H1 (cell line): ENCODE measurements at regions not wholly inside any gene's neighbourhood (a gene's known extent, or its start where the extent isn't known, plus 50 kb on each side); places are given as distances from the start of the nearest gene placed in this dataset.

Experiments
- CHD1 ChIP-seq: IDR thresholded peaks from 2 replicates; pipeline ENCODE4 v1.6.1; 2012; ENCODE audit warnings: low read depth, low read length, improper control_type of control experiment
- CREB1 ChIP-seq: IDR thresholded peaks from 2 replicates; pipeline ENCODE4 v1.6.1; 2012; ENCODE audit warnings: inconsistent platforms
- EZH2 ChIP-seq: fragments of 200-600 bp; sonication (generic); IDR thresholded peaks from 2 replicates; pipeline ENCODE4 v1.7.1; 2012; ENCODE audit warnings: low read depth, mild to moderate bottlenecking, moderate library complexity, low read length, inconsistent platforms; ENCODE audit not compliant: severe bottlenecking
- JUN ChIP-seq: IDR thresholded peaks from 2 replicates; pipeline ENCODE4 v1.6.1; 2011; ENCODE audit warnings: low read depth, mild to moderate bottlenecking, improper control_type of control experiment, low read length
- JUND ChIP-seq: IDR thresholded peaks from 2 replicates; pipeline ENCODE4 v1.6.1; 2011; ENCODE audit warnings: mild to moderate bottlenecking, improper control_type of control experiment, low read length
- POLR2A ChIP-seq, 2 experiments: IDR thresholded peaks; 1 replicate in 1 of 2; 2 replicates in 1 of 2; pipeline ENCODE4 v1.6.1; 2011; ENCODE audit warnings: low read depth in 2 of 2, low read length in 2 of 2, mild to moderate bottlenecking in 2 of 2; ENCODE audit errors: control extremely low read depth in 1 of 2
- POLR2AphosphoS5 ChIP-seq: IDR thresholded peaks from 2 replicates; pipeline ENCODE4 v1.6.1; 2011; ENCODE audit warnings: low read depth, low read length
- RBBP5 ChIP-seq: IDR thresholded peaks from 2 replicates; pipeline ENCODE4 v1.7.1; 2012; ENCODE audit warnings: low read depth, mild to moderate bottlenecking, inconsistent platforms, low read length, moderate library complexity, borderline replicate concordance
- RFX5 ChIP-seq: IDR thresholded peaks from 2 replicates; pipeline ENCODE4 v1.6.1; 2011; ENCODE audit warnings: low read depth, low read length, improper control_type of control experiment, borderline replicate concordance
- RNF2 ChIP-seq: fragments of 200-900, 300-1000 bp; sonication (generic); IDR thresholded peaks from 2 replicates; pipeline ENCODE4 v1.7.1; 2016; ENCODE audit warnings: borderline replicate concordance, low read depth, mild to moderate bottlenecking, antibody characterized with exemption, low read length; ENCODE audit not compliant: poor library complexity, severe bottlenecking; ENCODE audit errors: missing control alignments
- RXRA ChIP-seq: IDR thresholded peaks from 2 replicates; pipeline ENCODE4 v1.6.1; 2011; ENCODE audit warnings: low read depth, mild to moderate bottlenecking, low read length, moderate library complexity; ENCODE audit not compliant: insufficient read depth
- TAF1 ChIP-seq: IDR thresholded peaks from 2 replicates; pipeline ENCODE4 v1.6.1; 2011; ENCODE audit warnings: mild to moderate bottlenecking, low read depth, low read length
- TF ChIP-seq, protein P1 (sequence below), 3 experiments: IDR thresholded peaks; 1 replicate in 2 of 3; 2 replicates in 1 of 3; pipeline versions ENCODE4 v1.5.1 to v1.6.1; 2011; ENCODE audit warnings: low read length in 3 of 3, mild to moderate bottlenecking in 3 of 3, inconsistent platforms in 2 of 3, low read depth in 1 of 3, moderate library complexity in 1 of 3; ENCODE audit not compliant: insufficient read depth in 1 of 3; ENCODE audit errors: control extremely low read depth in 1 of 3
- TF ChIP-seq, protein P2 (sequence below): IDR thresholded peaks from 2 replicates; pipeline ENCODE4 v1.6.1; 2012; ENCODE audit warnings: inconsistent platforms

DNA sequence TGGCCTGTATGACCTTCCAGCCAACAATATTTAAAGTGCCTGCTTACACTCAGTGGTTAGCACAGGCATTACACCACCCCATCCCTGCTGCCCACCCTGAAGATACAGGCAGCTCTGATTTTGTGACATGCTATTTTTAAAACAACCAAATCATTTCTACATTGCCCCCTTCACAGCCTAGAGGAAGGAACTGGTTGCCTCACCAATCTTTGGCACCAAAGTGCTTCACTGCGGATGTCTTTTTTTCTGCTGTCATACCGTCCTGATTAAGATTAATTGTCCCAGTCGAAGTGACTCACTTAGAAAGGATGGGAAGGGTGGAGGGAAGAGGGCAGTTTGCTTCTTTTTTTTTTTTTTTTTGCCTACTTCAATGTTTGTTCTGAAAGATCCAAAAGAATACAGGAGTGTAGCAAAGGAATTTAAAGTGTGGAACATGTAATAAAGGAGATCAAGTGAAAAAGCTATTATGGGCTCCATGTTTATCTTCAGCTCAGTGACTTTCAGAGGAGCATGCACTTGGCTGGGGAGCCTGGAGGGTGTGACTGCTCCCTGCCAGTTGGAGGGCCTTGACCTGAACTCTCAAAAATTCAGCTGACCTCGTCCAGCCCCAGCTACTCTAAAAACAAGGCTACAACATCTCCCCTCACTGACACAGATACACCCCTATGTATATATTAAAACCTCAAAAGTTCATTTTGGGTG, 501.1 kb upstream of the TNP1 start:
- TF ChIP-seq EZH2 (no peak), RXRA (no peak), CREB1 (no peak), CHD1 (no peak), POLR2A (IDR thresholded peaks at IDR 0.05; ENCODE audit: control extremely low read depth in 1 of 2, low read depth in 2 of 2, low read length in 2 of 2) (no peak), RBBP5 (no peak), TAF1 (no peak), JUN (no peak), POLR2AphosphoS5 (no peak), RFX5 (no peak), JUND (no peak), RNF2 (no peak)
- TF ChIP-seq, protein P1, sequence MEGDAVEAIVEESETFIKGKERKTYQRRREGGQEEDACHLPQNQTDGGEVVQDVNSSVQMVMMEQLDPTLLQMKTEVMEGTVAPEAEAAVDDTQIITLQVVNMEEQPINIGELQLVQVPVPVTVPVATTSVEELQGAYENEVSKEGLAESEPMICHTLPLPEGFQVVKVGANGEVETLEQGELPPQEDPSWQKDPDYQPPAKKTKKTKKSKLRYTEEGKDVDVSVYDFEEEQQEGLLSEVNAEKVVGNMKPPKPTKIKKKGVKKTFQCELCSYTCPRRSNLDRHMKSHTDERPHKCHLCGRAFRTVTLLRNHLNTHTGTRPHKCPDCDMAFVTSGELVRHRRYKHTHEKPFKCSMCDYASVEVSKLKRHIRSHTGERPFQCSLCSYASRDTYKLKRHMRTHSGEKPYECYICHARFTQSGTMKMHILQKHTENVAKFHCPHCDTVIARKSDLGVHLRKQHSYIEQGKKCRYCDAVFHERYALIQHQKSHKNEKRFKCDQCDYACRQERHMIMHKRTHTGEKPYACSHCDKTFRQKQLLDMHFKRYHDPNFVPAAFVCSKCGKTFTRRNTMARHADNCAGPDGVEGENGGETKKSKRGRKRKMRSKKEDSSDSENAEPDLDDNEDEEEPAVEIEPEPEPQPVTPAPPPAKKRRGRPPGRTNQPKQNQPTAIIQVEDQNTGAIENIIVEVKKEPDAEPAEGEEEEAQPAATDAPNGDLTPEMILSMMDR (IDR thresholded peaks at IDR 0.05; ENCODE audit: control extremely low read depth in 1 of 3, insufficient read depth in 1 of 3, low read depth in 1 of 3, low read length in 3 of 3): no peak
- TF ChIP-seq, protein P2, sequence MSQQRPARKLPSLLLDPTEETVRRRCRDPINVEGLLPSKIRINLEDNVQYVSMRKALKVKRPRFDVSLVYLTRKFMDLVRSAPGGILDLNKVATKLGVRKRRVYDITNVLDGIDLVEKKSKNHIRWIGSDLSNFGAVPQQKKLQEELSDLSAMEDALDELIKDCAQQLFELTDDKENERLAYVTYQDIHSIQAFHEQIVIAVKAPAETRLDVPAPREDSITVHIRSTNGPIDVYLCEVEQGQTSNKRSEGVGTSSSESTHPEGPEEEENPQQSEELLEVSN: no peak
